ENCODE measurements at regions not wholly inside any gene's neighbourhood (a gene's known extent, or its start where the extent isn't known, plus 50 kb on each side); places are given as distances from the start of the nearest gene placed in this dataset.

DNA sequence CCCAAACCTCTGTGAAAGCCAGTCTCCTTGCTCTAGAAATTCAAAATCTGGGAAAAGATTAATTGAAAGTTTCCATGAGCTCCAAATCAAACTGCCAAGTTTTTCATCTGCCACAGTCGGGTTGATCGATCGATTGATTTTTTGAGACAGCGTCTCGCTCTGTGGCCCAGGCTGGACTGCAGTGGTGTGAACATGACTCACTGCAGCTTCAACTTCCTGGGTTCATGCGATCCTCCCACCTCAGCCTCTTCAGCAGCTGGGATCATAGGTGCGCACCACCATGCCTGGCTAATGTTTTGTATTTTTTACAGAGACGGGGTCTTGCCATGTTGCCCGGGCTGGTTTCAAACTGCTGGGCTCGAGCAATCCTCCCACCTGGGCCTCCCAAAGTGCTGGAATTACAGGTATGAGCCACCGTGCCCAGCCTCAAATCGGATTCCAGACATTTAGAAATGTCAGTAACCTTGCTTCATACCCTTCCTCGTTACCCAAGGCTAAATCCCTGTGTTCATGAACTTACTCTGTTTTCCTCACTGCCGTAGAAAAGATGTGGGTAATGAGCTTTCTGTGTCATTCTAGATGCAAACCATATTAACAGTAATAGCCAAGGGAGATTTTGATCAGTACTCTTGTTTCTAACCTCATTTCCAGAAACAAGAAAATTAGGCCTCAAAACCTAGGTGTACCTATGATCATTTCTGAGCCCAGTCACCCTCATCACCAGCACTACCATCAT is 105.9 kb upstream of the AKAP13 start:
- Histone ChIP-seq H3K9me2 (replicated peaks; ENCODE audit: insufficient read depth, low read length) (no peaks in the 10 kb centered on the region), H2AFZ (ENCODE audit: low read depth, low read length, severe bottlenecking) (no peak overlapping the region), H3K79me2 (ENCODE audit: insufficient read depth, low read length) (no peaks in the 10 kb centered on the region), H4K20me1 (ENCODE audit: low read depth, low read length) (no peaks in the 10 kb centered on the region), H3K4me2 (ENCODE audit: low read depth, low read length, poor library complexity, severe bottlenecking) (no peak overlapping the region), H3K4me3 (ENCODE audit: insufficient read depth, low read length, poor library complexity, severe bottlenecking) (no peak overlapping the region), H3K27ac (ENCODE audit: low read depth, low read length) (no peak overlapping the region), H3K36me3 (ENCODE audit: low read length) (no peaks in the 10 kb centered on the region), H3F3A (ENCODE audit: insufficient read depth) (no peaks in the 10 kb centered on the region), H3K9me3 (ENCODE audit: insufficient read depth, low read length) (no peaks in the 10 kb centered on the region), H3K27me3 (ENCODE audit: low read length) (no peaks in the 10 kb centered on the region), H3K9ac (ENCODE audit: low read length) (no peak overlapping the region)
- TF ChIP-seq CTCF (IDR thresholded peaks at IDR 0.05; ENCODE audit: insufficient read depth, low read length, poor library complexity, severe bottlenecking) (no peak), EZH2phosphoT487 (conservative IDR thresholded peaks at IDR 0.05; ENCODE audit: low read length) (no peak)

DNA sequence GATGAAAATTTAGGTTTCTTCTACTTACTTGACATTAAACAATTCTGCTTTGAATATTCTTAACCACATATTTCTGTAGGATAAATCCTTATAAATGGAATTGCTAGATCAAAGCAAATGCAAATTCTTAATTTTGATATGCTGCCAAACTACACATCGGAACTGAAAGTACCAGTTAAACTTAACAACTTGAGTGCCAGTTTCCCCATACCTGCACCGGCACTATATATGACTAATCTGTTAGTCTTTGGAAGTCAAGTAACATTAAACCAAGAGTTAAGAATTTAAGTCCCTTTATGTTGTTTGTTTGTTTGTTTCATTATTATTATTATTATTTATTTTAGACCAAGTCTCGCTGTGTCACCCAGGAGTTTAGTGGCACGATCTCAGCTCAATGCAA is 103.9 kb upstream of the AKAP13 start:
- Histone ChIP-seq H4K20me1 (ENCODE audit: low read depth, low read length) (no peaks in the 10 kb centered on the region), H3K9me2 (replicated peaks; ENCODE audit: insufficient read depth, low read length) (no peaks in the 10 kb centered on the region), H3K9me3 (ENCODE audit: insufficient read depth, low read length) (no peaks in the 10 kb centered on the region), H3K9ac (ENCODE audit: low read length) (no peak overlapping the region), H3K27me3 (ENCODE audit: low read length) (no peaks in the 10 kb centered on the region), H3K36me3 (ENCODE audit: low read length) (no peaks in the 10 kb centered on the region), H3K79me2 (ENCODE audit: insufficient read depth, low read length) (no peaks in the 10 kb centered on the region), H2AFZ (ENCODE audit: low read depth, low read length, severe bottlenecking) (no peak overlapping the region), H3K4me2 (ENCODE audit: low read depth, low read length, poor library complexity, severe bottlenecking) (no peak overlapping the region), H3K4me3 (ENCODE audit: insufficient read depth, low read length, poor library complexity, severe bottlenecking) (no peak overlapping the region), H3F3A (ENCODE audit: insufficient read depth) (no peaks in the 10 kb centered on the region), H3K27ac (ENCODE audit: low read depth, low read length) (no peak overlapping the region)
- TF ChIP-seq EZH2phosphoT487 (conservative IDR thresholded peaks at IDR 0.05; ENCODE audit: low read length) (no peak), CTCF (IDR thresholded peaks at IDR 0.05; ENCODE audit: insufficient read depth, low read length, poor library complexity, severe bottlenecking) (no peak)

GRCh38 chr15:85276921-85277320 is 103.5 kb upstream of the AKAP13 start:
- Histone ChIP-seq H3K9me3 (ENCODE audit: insufficient read depth, low read length) (no peaks in the 10 kb centered on the region), H3K4me3 (ENCODE audit: insufficient read depth, low read length, poor library complexity, severe bottlenecking) (no peak overlapping the region), H3K36me3 (ENCODE audit: low read length) (no peaks in the 10 kb centered on the region), H3K27me3 (ENCODE audit: low read length) (no peaks in the 10 kb centered on the region), H3K4me2 (ENCODE audit: low read depth, low read length, poor library complexity, severe bottlenecking) (no peak overlapping the region), H3F3A (ENCODE audit: insufficient read depth) (no peaks in the 10 kb centered on the region), H4K20me1 (ENCODE audit: low read depth, low read length) (no peaks in the 10 kb centered on the region), H3K9me2 (replicated peaks; ENCODE audit: insufficient read depth, low read length) (no peaks in the 10 kb centered on the region), H2AFZ (ENCODE audit: low read depth, low read length, severe bottlenecking) (no peak overlapping the region), H3K27ac (ENCODE audit: low read depth, low read length) (no peak overlapping the region), H3K79me2 (ENCODE audit: insufficient read depth, low read length) (no peaks in the 10 kb centered on the region), H3K9ac (ENCODE audit: low read length) (no peak overlapping the region)
- no peak for TF ChIP-seq EZH2phosphoT487 (conservative IDR thresholded peaks at IDR 0.05; ENCODE audit: low read length)
- no peak for TF ChIP-seq CTCF (IDR thresholded peaks at IDR 0.05; ENCODE audit: insufficient read depth, low read length, poor library complexity, severe bottlenecking)

Measured in SU-DHL-6 (cell line).